HCEC 1CT (cell line): ENCODE measurements at regions not wholly inside any gene's neighbourhood (a gene's known extent, or its start where the extent isn't known, plus 50 kb on each side); places are given as distances from the start of the nearest gene placed in this dataset.
A peak's percentile ranks its signal among the peaks of the same experiment; 100 is the strongest.

Experiments
- DNase-seq: peaks from one replicate; pipeline ENCODE4 v3.0.0-alpha.2; 2017

DNA sequence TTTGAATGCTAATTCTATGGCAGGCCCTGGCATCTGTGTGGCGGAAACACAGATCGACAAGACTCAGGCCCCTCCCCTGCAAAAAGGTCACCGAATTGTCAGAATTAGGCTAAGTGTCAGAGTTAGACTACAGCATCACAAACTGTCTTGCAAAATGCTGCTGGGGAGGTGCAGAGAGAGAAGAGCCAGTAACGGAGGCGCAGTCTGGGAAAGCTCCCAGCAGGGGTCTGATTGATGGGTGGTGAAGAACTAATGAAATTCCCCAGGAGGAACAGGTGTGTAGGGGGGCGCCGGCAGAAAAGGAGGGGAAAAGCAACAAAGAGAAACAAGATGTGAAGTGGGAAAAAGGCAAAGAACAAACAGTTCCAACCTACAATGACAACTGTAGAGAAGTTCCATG, 72.7 kb upstream of the TAMM41 start:
- DNase-seq = no peak

DNA sequence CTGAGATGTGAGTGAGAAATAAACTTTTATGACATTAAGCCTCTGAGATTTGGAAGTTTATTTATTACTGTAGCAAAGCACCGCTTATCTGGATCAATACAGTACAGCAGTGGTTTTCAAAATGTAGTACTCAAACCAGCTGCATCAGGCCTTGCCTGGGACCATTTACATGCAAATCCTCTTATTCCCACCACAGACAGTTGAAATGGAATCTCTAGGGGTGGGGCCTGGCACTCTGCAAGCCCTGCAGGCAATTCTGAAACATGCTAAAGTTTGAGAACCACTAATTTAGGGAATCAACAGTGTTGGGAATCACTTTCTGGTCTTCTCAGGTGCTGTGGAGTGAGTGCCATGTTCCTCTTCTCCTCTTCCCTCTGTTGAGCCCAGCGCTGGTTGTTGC, 77.8 kb upstream of the TAMM41 start:
- no peak for DNase-seq

DNA sequence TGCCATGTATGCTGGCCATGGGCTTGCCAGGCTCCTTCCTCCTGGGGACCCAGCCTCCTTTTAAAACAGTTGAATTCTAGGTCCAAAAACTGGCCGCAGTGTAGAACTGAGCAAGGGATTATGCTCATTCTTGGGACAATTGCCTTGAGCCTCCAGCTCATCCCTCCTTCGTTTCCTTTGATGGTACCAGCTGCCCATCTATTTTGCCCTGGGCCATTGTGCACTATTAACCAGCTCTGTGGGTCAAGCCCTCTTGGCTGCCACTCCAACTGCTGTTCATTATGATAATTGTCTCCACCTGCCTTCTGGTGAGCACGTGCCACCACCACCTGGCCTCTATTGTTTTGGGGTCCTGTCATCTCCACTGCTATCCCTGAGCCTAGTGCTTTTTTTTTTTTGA, 75.8 kb upstream of the SYN2 start:
- no peak for DNase-seq

DNA sequence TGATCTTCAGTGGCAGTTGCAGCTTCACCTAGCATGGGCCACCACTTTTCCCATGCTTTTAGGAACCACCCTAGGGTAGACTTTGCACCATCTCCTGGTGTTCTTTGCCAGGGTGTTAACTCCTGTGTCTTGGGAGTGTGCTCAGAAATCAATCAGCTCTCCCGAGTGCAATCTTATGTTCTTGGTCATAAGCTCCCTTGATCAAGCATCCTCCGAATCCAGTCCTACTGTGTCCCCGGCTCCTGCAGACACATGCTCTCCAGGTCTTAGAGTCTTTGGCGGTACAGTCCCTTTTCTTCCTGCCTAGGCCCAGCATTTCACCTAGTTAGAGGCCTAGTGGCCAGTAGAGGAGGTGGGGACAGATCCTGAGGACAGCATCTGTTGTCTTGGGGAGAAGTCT, 74.7 kb upstream of the SYN2 start:
- DNase-seq = no peak

DNA sequence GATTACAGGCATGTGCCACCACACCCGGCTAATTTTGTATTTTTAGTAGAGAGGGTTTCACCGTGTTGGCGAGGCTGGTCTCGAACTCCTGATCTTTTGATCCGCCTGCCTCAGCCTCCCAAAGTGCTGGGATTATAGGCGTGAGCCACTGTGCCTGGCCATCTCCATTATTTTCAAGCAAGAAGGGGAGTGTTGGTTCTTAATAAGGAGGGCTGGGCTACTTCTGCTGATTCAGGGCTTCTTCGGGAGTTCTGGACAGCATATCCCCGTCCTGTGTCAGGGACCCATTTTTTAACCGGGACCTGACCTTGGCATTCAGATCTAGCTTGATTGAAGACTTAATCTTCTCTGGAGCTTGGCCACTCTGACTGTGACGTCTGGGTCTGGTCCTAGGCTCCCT, 74.1 kb upstream of the SYN2 start:
- no peak for DNase-seq

DNA sequence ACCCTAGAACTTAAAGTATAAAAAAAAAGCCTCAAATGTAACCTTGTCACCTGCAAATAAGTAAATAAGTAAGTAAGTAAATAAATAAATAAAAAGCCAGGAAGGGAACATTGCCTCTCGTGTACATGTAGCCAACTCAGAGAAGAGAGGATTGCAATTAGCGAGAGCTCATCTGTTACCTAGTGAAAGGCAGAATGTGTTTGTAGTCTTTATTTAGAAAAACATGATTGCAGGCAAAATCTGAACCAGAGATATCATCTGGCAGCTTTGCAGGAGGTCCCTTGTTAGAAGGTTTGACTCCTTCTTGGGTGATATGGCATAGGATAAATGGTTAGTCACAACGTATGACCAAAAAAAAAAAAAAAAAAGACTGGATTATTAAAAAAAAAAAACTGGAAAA, 71.6 kb upstream of the SYN2 start:
- DNase-seq = no peak

DNA sequence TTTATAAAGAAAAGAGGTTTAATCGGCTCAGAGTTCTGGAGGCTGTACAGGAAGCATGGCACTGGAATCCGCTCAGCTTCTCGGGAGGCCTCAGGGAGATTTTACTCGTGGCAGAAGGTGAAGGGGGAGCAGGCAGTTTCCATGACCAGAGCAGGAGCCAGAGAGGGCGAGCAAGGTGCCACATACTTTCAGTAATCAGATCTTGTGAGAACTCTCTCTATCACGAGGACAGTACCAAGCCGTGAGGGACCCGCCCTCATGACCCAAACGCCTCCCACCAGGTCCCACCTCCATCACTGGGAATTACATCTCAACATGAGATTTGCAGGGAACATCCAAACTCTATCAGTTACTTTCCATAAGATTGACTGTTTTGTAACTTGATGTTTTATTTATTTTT, 70.7 kb upstream of the SYN2 start:
- DNase-seq = no peak

DNA sequence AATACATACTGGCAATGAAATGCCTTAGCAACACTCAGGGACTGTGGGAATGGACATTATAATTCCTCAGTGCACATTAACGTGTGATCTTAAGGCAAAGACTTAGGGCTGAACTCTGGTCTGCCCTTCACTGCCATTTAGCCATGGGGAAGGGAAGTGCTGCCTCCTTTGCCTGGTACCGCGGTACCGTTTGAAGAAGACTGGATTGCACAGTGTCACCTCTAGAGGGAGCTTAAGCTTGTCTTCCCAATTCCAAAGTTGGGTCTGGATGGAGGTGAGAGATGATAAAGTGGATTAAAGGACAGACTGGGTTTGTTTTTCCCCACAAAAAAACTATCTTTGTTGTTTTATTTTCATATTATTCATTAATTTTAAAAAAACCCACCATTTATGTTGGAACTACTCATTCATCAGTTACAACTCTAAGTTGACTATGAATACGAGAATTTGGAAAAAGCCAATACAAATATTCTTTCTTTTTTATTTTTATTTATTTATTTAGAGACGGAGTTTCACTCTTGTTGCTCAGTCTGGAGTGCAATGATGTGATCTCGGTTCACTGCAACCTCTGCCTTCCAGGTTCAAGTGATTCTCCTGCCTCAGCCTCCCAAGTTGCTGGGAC, 60.0 kb upstream of the SYN2 start:
- DNase-seq = peak; percentile 31

DNA sequence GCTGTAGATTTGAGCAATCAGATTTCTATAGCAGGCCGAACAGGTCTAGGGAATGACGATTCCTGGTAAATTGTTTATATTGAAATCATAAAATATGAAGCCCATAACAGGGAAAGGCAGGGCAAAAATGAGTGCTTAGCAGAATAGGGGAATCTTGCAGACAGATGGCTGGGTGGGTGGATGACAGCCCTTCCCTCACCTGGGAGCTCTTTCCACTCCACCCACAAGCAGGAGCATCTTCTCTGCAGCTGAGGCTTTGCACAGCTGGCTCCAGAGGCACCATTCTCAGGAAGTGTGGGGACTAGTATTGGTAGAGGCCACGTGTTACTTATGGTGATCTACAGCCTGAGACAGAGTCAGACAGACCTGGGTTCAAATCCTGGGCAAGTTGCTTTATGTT, 55.9 kb upstream of the SYN2 start:
- DNase-seq = no peak

DNA sequence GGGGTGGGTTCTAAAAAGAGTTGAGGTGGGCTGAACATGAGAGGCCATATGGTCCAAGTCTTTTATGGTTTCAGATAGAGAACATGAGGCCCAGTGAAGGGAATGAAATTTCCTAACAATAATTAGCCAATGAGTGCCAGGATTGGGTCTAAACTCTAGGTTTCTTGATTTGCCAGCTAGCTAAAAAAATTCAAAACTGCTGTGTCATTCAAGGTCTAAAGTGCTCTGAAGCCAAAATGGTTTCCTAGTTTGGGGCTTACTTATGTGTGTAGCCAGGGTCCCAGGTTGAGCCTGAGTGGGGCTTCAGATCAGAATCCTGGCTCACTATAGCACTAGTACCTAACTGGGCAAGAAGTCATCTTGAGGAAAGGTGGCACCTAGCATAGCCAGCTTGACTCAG, 55.3 kb upstream of the SYN2 start:
- DNase-seq = no peak

DNA sequence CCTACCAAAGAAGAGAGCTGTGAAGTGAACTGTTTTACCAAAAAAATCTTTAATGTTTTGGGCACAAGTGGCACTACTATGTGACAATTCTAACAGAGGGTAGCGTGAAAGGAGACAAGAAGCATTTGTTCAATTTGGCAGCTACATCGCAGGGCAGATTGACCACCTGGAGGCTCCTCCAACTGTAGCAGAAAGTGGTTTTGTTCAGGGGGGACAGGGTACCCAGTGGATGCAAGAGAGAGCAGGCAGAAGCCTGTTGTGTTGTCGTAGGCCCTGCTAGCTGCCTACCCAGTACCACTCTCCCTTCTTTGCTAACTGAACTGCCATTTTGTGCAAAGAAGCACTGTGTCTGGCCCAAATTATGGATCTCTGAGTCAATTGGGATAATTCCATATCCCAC, 54.8 kb upstream of the SYN2 start:
- no peak for DNase-seq

DNA sequence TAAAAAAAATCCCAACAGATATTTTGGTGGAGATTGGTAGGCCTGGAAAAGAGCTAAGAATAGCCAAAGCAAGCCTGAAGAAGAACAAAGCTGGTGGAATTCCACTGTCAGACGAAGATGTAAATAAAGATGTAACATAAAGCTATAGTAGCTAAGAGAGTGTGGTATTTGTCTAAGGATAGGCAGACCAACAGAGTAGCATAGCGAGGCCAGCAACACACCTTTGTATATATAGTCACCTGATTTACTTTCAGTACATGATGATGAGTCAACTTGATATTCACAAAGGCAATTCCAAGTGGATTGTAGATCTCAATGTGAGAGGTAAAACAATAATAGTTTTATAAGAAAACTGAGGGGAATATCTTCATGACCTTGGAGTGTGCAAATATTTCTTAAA, 53.6 kb upstream of the SYN2 start:
- DNase-seq = no peak

DNA sequence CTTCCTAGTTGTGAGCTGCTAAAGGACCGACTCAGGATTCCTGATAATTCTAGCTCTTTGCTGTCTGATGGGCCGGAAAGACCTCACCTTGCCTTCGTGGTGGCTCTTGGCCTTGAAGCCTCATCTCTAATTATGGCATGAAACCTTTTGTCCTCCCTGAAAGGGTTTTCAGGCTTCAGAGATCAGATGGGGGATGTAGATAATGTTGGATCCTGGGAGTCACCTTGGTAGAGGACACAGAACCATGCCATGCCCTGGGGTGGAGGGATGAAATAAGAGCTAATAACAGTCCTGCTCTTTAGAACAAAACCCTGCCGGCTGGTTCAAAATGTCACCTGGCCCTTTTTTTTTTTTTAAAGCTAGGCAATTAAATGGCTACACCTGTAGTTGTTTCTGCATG, 50.8 kb upstream of the SYN2 start:
- no peak for DNase-seq

DNA sequence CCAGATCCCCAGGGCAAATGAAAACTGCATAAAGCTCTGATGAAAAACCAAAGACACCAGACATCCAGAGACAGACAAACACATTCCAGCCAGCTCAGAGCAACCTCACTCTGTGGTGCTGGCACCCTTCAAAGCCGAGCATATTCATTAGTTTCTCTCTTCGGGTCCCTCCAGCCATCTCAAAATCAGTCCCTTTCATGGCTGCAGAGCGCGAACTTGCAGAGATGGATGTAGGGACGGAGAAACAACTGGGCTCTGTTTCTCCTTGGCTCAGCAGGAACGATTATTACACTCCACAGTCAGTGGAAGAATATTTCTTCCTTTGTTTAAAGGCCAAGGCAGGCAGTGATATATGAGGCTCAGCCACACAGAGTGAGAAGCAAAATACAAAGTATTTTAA, 50.4 kb upstream of the SYN2 start:
- no peak for DNase-seq

DNA sequence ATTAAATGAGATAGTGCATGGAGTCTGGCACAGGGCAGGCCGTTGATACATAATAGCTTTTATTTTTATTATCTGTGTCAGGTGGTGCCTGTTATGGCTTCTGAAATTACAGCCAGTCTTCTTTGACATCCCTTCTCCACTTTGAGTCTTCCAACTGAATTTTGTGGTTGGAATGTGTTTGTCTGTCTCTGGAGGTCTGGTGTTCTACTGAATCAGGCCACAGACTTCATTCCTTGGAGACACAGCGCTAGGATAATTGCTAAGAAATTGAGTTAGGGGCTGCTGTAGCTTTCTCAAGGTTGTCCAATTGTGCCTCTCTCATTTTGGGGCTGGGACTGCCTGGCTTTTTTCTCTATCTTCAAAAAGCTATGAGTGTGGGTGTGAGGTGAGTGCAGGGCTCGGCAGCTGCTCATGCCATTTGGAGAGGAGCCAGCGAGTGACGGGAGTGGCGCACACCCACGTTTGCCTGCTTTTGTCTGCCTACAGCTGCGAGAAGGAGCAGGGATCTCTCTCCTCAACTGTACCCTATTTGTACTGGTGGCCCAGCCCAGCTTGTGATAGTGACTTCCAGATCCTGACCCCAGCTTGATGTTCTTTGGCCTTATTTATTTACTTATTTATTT, 49.8 kb upstream of the SYN2 start:
- DNase-seq = no peak
